HG03108 (cell line): ENCODE measurements at regions not wholly inside any gene's neighbourhood (a gene's known extent, or its start where the extent isn't known, plus 50 kb on each side); places are given as distances from the start of the nearest gene placed in this dataset.
A peak's percentile ranks its signal among the peaks of the same experiment; 100 is the strongest.

Source experiments
- ATAC-seq: cut with Tn5 transposase; IDR thresholded peaks from one replicate; pipeline ENCODE4 v1.9.1; 2021; ENCODE audit warnings: moderate library complexity; ENCODE audit not compliant: unreplicated experiment

DNA sequence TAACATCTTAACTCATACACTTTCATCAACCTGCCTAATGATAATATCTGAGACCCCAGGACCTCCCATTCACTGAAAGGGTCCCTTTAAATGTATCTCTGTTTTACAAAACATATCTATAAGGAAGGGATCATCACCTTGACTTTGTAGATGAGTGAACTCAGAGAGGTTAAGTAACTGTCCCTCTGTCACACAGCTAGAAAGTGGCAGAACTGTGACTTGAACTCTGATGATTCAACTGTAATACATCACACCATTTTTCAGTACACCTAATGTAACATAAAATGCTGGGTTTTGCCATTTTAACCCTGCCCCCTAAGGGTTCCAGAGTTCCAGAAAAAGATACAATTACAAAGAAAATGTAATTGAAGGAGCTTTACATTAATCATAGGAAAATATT lies 234.6 kb downstream of the ZEB2 start:
- ATAC-seq = no peak

DNA sequence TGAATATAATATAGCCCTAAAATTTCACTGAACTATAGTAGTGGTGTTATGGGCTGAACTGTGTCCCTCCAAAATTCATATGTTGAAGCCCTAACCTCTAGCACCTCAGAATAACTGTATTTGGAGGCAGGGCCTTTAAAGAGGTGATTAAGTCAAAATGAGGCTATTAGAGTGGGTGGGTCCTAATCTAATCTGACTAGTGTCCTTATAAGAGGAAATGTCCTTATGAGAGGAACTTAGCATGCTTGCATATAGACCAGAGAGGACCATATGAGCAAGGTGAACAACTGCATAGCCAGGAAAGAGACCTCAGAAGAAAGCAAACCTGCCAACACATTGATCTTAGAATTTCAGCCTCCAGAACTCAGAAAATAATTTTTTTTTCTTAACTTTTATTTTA lies 238.4 kb downstream of the ZEB2 start:
- ATAC-seq = no peak

- no peak for ATAC-seq
Observed at GRCh38 chr2:144280009-144280408, 239.9 kb downstream of the ZEB2 start.

GRCh38 chr2:144279165-144279564 lies 240.8 kb downstream of the ZEB2 start:
- no peak for ATAC-seq

- no peak for ATAC-seq
Observed at GRCh38 chr2:144277622-144278354, 242.1 kb downstream of the ZEB2 start.

DNA sequence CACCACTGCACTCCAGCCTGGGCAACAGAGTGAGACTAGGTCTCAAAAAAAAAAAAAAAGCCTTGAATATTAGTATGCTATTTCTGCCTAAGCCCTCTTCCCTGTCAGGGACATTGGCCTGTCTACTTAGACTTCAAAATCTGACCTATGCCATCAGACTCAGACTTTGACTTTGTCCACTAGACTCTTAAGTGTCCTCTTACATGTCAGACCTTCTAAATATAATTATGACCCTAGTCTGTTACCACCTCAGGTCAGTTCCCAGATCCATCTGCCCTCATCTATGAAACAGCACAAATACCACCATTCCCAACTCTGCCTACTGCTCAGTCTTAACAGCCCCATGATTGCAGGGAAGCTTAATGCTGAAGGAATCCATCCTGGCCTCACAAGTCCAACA lies 244.6 kb downstream of the ZEB2 start:
- no peak for ATAC-seq

DNA sequence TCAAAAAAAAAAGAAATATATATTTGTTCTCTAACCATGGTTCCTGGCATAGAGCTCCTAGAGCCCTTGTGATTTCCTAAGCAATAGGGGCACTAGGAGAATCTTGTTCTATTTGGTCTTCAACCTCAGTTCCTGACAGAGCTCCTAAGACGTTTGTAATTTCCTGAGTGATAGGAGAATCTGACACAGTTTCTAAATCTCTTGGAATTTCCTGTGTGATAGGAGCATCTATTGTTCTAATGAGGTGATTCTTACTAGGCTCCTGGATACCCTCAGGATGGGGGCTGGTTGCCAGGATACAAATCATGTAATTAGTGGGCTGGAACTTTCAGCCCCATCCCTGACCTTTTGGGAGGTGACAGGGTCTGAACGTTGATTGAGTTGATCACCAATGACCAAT lies 245.8 kb downstream of the ZEB2 start:
- no peak for ATAC-seq

DNA sequence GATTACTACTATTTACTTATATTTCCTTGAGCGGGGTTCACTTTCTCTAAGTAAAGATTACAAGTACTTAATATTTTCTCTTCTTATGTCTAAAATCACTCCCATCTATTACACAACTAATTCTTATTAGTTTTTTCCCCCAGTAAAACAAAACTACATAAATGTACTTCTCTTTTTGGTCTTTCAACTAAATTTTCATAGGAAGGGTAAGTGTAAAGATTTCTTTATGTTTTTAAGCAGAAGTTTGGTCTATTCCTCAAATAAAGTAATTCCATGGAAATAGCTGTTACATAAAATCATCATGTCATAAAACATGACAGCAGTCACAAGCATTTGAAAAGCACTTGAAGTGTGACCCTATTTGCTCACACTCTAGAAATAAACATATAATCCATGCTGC lies 249.0 kb downstream of the ZEB2 start:
- ATAC-seq = no peak

DNA sequence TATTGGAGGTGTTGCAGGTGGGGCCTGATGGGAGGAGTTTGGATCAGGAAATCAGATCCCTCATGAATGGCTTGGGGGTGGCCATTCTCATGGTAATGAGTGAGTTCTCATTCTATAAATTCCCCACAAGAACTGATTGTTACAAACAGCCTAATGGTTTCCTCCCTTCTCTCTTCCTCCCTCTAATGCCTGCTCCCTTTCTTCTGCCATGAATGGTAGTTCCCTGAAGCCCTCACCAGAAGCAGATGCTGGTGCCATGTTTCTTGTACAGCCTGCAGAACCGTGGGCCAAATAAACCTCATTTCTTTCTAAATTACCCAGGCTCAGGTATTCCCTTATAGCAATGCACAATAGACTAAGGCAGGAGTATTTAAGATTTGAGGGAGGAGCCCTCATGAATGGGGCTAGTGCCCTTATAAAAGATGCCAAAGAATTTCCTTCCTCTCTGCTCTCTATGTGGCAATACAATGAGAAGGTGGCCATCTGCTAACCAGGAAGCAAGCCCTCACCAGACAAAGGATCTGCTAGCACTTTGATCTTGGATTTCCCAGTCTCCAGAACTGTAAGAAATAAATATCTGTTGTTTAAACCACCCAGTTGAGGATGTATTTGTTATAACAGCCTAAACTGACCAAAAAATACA lies 251.8 kb downstream of the ZEB2 start:
- no peak for ATAC-seq

- ATAC-seq = peak; percentile 94
Observed at GRCh38 chr2:144267239-144267638, 252.7 kb downstream of the ZEB2 start.

DNA sequence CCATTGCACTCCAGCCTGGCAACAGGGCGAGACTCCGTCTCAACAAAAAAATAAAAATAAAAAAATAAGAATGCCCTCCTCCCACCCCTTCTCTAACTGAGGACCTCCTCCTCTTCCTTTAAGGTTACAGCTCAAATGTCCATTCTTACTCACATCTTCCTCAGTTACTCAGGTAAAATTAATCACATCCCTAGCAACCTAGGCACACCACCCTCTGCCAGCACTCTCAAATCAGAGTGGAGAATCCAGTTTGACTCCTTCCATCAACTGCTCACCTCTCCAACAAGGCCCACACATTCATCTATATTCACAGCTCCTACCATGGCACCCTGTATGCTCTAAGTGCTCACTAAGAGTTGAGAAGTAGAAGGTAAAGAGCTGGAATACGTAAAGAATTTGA lies 254.3 kb downstream of the ZEB2 start:
- no peak for ATAC-seq

- ATAC-seq = no peak
Observed at GRCh38 chr2:144261966-144262365, 258.0 kb downstream of the ZEB2 start.

GRCh38 chr2:144261336-144261735 lies 258.6 kb downstream of the ZEB2 start:
- no peak for ATAC-seq

DNA sequence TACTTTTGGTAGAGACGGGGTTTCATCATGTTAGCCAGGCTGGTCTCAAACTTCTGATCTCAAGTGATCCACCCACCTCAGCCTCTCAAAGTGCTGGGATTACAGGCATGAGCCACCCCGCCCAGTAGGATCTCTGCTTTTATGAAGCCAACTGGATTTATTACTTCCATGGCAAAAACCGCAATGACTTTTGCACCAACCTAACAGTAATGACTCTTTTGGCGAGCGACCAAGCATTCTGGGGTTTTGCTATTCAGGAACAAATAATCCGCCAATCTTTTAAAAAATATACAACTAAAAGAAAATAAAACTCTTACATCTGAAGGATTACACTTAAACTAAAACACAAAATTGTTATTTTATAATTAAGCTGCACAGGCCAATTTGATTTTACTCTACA lies 260.6 kb downstream of the ZEB2 start:
- no peak for ATAC-seq

DNA sequence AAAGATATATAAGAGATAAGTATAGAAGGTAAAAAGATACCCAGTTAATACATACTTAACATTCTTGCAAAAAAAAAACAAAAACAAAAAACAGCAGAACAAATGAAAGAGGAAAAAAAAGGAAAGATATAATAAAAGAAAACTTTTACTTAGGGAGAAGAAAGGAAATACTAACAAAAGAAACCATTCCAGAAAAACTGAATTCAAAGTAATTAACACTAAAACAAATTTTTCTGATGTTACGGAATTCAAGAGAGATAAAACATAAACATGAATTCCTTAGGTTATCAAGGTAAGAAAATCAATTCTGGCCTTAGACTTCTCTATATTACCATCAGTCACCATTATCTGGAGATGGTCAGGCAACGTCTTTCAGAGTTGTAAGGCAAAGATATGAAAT lies 261.8 kb downstream of the ZEB2 start:
- ATAC-seq = no peak

DNA sequence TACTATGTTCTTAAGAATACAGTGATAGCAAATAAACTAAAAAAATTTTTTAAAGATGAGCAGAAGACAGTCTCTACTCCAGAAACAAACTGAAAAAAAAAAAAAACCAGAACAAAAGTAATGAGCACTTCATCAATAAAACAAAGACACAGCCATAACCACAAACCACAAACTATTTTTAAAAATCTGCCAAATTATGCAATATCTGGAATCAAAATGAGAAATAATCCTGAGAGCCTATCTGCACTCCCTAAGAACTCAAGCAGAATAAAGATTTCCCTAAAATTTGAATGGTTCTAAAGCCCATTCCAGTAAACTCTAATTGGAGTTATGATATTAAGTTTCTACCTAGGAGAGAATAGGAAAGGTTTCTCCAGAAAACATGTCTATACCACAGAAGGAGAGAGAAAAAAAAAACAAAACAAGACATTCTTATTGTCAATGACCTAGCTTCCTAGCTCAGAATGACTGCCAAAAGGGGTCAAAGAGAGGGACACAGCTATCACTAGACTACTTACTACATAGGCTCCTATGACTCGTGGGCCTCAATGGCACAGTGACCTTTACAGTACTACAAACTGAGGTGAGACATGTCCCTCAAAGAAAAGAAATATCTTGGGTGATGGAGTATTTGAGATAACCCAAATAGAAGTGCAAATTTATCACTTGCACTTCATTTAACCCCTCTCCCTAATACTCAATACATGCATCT lies 262.8 kb downstream of the ZEB2 start:
- no peak for ATAC-seq

DNA sequence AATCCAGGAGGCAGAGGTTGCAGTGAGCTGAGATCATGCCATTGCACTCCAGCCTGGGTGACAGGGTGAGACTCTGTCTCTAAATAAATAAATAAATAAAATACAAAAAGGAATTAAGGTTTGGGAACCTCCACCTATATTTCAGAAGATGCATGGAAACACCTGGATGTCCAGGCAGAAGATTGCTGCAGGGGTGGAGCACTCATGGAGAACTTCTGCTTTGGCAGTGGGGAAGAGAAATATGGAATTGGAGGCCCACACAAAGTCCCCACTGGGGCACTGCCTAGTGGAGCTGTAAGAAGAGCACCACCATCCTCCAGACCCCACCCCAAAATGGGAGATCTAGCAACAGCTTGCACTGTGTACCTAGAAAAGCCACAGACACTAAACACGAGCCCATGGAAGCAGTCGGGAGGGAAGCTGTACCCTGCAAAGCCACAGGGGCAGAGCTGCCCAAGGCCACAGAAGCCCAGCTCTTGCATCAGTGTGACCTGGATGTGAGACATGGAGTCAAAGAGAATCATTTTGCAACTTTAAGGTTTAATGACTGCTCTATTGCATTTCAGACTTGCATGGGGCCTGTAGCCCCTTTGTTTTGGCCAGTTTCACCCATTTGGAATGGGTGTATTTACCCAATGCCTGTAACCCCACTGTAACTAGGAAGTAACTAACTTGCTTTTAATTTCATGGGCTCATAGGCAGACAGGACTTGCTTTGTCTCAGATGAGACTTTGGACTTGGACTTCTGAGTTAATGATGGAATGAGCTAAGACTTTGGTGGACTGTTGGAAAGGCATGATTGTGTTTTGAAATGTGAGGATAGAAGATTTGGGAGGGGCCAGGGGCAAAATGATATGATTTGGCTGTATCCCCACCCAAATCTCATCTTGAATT lies 265.3 kb downstream of the ZEB2 start:
- no peak for ATAC-seq

- ATAC-seq = no peak
Observed at GRCh38 chr2:144253743-144254142, 266.2 kb downstream of the ZEB2 start.

DNA sequence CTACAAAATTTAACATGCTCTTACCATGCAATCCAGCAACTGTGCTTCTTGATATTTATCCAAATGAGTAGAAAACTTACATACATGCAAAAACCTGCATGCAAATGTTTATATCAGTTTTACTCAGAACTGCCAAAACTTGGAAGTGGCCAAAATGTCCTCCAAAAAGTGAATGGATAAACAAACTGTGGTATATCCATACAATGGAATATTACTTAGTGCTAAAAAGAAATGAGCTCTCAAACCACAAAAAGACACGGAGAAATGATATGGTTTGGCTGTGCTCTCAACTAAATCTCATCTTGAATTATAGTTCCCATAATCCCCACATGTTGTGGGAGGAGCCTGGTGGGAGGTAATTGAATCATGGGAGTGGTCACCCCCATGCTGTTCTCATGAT lies 267.2 kb downstream of the ZEB2 start:
- no peak for ATAC-seq

GRCh38 chr2:144249035-144249637 lies 270.8 kb downstream of the ZEB2 start:
- ATAC-seq = peak; percentile 45
